Activated CD4-positive, alpha-beta T cell treated with anti-CD3 and anti-CD28 coated beads, Interleukin-2, Interleukin-4, amounts not matched to agents 100 ng/mL and 50 ng/mL, durations not matched to agents 16 hours and 8 hours (primary cell): ENCODE measurements at regions not wholly inside any gene's neighbourhood (a gene's known extent, or its start where the extent isn't known, plus 50 kb on each side); places are given as distances from the start of the nearest gene placed in this dataset.

Source experiments
- DNase-seq: peaks from one replicate; pipeline ENCODE4 v3.0.0-alpha.2; 2020; ENCODE audit warnings: low spot score

DNA sequence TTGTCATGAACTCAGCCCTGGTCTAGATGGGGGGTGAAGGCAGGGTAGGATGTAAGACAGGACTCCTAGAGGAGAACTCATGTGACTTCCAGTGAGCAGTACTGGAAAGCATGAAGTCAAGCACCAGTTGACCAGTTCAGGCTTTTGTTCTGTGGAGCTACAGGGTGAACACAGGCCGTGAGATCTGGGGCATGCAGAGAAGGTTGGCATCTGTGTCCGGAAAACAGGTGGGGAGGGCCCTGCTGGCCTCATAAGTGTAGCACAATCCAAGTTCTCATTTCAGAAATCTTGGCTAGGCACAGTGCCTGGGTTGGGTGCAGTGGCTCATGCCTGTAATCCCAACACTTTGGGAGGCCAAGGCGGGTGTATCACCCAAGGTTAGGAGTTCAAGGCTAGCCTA lies 50.9 kb upstream of the SPATS2L start:
- DNase-seq: no peak
